ENCODE measurements at regions not wholly inside any gene's neighbourhood (a gene's known extent, or its start where the extent isn't known, plus 50 kb on each side); places are given as distances from the start of the nearest gene placed in this dataset.

DNA sequence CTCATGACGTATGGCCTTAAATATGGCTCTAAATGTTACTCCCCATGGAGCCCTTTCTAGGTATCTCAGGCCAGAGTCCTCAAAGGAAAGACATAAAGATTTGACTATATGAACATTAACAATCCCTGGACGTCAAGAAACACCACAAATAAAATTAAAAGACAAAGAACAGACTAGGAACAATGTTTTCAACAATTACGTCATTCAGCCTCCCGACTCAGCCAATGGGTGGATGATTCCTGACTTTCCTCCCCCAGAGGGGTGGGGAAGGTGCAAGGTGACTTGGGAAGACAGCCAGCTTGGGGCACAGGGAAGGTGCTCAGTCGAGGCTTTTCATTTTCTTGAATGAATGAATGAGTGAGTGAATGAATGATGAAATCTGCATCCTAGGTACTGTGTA lies 157.4 kb downstream of the TFAP2C start:
- Mint-ChIP-seq H3K4me3 (no peak overlapping the region), H3K27ac (no peak overlapping the region), H3K4me1 (ENCODE audit: low read depth in 2 of 2) (no peaks in the 10 kb centered on the region), H3K36me3 (ENCODE audit: insufficient read depth) (no peaks in the 10 kb centered on the region), H3K9me3 (peaks cover 0 to 2% of the 10 kb centered on the region in 2 donors), H3K27me3 (peaks cover 10 to 11% of the 10 kb centered on the region in 2 donors)
- no peak for DNase-seq
- no peak for ATAC-seq (replicated peaks)

DNA sequence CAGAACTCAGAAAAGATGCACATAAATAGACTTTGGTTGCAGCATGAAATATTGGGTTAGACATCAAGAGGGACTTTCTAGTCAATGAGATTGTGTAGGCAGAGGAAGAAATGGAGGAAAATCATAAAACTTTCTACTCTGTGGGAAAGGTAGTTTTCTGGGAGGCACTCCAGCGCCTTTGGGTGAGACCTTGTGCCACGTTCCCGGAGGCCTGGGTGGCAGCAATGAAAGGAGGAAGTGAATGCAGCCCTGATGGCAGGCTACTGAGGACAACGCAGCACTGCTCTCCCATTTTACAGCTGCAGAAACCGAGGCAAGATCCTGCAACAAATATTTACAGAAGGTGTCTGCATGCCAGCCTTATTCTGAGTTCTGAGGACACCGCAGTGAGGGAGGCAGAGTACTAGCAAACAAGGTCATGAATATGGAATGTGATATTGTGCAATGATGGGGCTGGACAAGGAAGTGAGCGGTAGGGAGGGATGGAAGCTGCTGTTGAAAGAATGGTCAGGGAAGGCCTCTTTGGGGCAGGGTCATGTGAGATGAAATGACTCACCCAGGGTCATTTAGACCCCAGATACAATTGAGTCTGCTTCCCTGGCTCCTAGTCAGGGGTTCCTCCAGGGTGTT lies 159.1 kb downstream of the TFAP2C start:
- no peaks in the 10 kb centered on the region for H3K9me3 Mint-ChIP-seq
- DNase-seq (no peak), ATAC-seq (replicated peaks) (no peak)
- no peak overlapping the region for H3K4me3 Mint-ChIP-seq
- peaks cover 0 to 6% of the 10 kb centered on the region in 2 donors for H3K27me3 Mint-ChIP-seq
- H3K36me3 Mint-ChIP-seq (ENCODE audit: insufficient read depth), result no peaks in the 10 kb centered on the region
- no peak overlapping the region for H3K27ac Mint-ChIP-seq
- no peaks in the 10 kb centered on the region for H3K4me1 Mint-ChIP-seq (ENCODE audit: low read depth in 2 of 2)

DNA sequence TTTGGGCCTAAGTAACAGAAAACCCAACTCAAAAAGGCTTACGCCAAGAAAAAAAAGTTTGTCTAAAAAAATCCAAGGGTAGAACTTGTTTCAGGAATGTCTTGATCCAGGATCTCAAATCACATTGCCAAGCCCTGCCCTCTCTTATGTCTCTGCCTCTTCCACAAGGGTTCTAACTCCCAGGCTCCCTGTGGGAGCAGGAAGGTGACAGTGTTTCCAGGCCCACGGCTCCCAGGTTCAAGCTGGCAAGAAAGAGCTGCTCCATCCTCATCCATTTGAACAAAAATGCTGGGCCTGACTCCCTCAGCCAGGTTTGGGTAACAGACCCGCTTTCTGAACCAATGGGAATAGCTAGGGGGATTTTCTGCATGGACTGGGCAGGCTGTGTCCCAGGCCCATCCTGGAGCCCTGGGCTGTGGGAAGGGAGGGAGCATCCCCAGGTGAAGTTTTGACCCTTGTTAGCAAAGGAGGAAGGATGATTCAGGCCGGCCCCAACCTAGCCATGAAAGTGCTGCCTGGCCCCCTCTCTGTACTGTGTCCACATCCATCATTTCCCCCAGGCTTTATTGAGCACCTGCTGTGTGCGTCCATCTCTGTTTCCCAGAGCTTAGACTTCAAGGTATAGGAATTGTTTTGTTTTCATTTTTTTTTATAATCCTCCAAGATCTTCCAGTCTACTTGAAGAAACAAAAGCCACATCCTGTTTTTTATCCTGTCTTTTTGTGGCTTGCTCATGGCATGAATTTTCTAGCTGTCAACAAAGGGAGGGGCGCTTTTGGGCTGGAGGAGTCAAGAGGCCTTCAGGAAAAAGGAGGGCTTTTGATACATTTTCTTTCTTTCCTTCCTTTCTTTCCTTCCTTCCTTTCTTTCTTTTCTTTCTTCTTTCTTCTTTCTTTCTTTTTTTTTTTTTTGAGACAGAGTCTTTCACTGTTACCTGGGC lies 159.8 kb downstream of the TFAP2C start:
- no peak overlapping the region for H3K27ac Mint-ChIP-seq
- no peaks in the 10 kb centered on the region for H3K4me1 Mint-ChIP-seq (ENCODE audit: low read depth in 2 of 2)
- H3K36me3 Mint-ChIP-seq (ENCODE audit: insufficient read depth), result no peaks in the 10 kb centered on the region
- peaks cover 0 to 6% of the 10 kb centered on the region in 2 donors for H3K27me3 Mint-ChIP-seq
- no peaks in the 10 kb centered on the region for H3K9me3 Mint-ChIP-seq
- no peak overlapping the region for H3K4me3 Mint-ChIP-seq
- no peak for ATAC-seq (replicated peaks)
- no peak for DNase-seq

DNA sequence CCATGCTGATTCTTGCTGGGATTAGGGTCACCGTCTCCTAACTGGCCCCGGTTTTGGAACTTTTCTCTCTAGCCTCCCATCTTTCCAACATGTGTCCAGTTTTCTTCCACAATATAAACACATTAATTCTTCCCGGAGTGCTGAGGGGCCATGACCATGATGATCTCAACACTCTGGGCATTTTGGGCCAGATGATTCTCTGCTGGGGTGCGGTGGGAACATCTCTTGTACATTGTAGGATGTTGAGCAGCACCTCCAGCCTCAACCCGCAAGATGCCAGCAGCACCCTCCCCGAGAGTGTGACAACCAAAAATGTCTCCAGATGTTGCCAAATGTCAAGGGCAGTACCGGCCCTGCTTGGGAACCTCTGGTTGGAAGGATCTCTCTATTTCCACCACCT lies 164.8 kb downstream of the TFAP2C start:
- H3K27me3 Mint-ChIP-seq, result peaks cover 6 to 7% of the 10 kb centered on the region in 2 donors
- H3K27ac Mint-ChIP-seq, result no peak overlapping the region

DNA sequence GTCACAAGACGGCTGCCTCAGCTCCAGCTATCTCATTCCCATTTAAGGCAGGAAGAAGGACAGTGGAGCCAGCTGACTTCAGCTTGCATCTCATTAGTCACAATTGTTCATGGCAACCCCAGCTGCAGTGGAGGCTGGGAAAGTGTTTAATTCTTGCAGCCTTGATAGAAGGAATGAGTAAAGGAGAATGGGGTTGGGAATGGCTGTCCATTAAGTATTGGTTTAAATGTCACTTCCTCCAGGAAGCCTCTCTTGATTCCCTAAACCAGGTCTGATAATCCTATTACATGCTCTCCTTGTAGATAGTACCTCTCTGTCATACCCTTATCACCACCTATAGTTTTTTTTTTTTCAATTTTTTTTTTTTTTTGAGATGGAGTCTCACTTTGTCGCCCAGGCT lies 166.4 kb downstream of the TFAP2C start:
- H3K4me3 Mint-ChIP-seq, result no peak overlapping the region
- H3K9me3 Mint-ChIP-seq, result peaks cover 5 to 10% of the 10 kb centered on the region in 2 donors
- no peak for ATAC-seq (replicated peaks)

More for the DNA sequence above, 164.8 kb downstream of the TFAP2C start:
- no peak for DNase-seq
- no peaks in the 10 kb centered on the region for H3K4me1 Mint-ChIP-seq (ENCODE audit: low read depth in 2 of 2)
- peaks cover 4 to 10% of the 10 kb centered on the region in 2 donors for H3K9me3 Mint-ChIP-seq
- no peak for ATAC-seq (replicated peaks)
- no peaks in the 10 kb centered on the region for H3K36me3 Mint-ChIP-seq (ENCODE audit: insufficient read depth)
- no peak overlapping the region for H3K4me3 Mint-ChIP-seq

DNA sequence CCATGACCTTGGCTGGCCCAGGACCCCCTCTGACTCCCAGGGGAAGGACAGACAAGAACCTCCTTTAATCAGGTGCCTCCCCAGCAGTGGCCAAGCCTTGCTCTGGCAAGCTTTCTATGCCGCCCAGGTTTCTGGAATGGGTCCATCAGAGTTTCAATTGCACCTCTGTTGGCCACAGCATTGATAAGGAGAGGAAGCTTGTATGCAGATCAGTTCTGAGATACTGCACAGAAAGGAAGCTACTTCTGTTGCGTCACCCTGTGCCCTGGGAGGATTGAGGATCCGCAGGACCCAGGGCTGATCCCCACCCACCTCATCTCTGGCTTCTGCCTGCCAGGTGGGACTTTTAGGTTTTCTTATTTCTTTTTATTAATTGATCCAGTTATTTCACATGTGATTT lies 167.2 kb downstream of the TFAP2C start:
- peaks cover 7 to 10% of the 10 kb centered on the region in 2 donors for H3K27me3 Mint-ChIP-seq
- no peaks in the 10 kb centered on the region for H3K4me1 Mint-ChIP-seq (ENCODE audit: low read depth in 2 of 2)
- H3K27ac Mint-ChIP-seq, result no peak overlapping the region
- H3K9me3 Mint-ChIP-seq, result peaks cover 5 to 10% of the 10 kb centered on the region in 2 donors
- H3K4me3 Mint-ChIP-seq, result no peak overlapping the region
- H3K36me3 Mint-ChIP-seq (ENCODE audit: insufficient read depth), result no peaks in the 10 kb centered on the region
- ATAC-seq (replicated peaks), result no peak
- DNase-seq, result no peak

More for the DNA sequence above, 166.4 kb downstream of the TFAP2C start:
- H3K27ac Mint-ChIP-seq, result no peak overlapping the region
- peaks cover 4 to 7% of the 10 kb centered on the region in 2 donors for H3K27me3 Mint-ChIP-seq
- no peaks in the 10 kb centered on the region for H3K36me3 Mint-ChIP-seq (ENCODE audit: insufficient read depth)
- H3K4me1 Mint-ChIP-seq (ENCODE audit: low read depth in 2 of 2), result no peaks in the 10 kb centered on the region
- DNase-seq, result no peak

DNA sequence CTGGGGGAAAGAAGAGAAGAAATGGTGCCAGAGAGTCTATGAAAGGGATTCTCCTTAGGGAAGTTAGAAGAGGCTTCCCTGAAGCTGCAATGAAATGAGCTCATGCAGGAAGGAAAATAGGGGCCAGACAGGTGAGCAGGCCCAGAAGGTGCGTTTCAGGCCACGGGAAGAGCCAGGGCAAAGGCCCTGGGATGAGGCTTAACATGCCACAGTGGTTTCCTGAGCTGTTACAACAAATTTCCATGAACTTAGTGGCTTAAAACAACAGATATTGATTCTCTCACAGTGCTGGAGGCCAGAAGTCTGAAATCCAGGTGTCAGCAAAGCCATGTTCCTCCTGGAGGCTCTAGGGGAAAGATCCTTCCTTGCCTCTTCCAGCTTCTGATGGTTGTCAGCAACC lies 167.9 kb downstream of the TFAP2C start:
- Mint-ChIP-seq H3K4me3 (no peak overlapping the region), H3K4me1 (ENCODE audit: low read depth in 2 of 2) (no peaks in the 10 kb centered on the region), H3K27me3 (peaks cover 7 to 10% of the 10 kb centered on the region in 2 donors), H3K36me3 (ENCODE audit: insufficient read depth) (no peaks in the 10 kb centered on the region), H3K27ac (no peak overlapping the region), H3K9me3 (peaks cover 5 to 10% of the 10 kb centered on the region in 2 donors)
- DNase-seq, result no peak
- ATAC-seq (replicated peaks), result no peak

DNA sequence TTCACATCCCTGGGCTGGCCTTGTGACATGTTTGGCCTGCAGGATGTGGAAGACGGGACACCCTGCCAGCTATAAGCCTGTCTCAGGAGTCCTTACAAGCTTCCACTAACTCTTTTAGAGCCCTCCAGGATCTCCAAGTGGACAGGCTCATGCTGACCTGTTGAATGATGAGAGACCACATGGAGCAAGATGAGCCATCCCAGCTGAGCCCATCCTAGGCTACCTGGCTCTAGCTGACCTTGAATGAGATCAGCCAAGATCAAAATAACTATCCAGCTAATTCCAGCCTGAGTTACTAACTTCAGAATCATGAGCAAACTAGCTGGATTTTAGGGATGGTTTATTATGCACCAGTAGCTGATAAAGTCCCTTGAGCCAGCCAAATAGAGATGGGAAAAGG lies 169.5 kb downstream of the TFAP2C start:
- peaks cover 5 to 10% of the 10 kb centered on the region in 2 donors for H3K9me3 Mint-ChIP-seq
- DNase-seq, result no peak
- H3K36me3 Mint-ChIP-seq (ENCODE audit: insufficient read depth), result no peaks in the 10 kb centered on the region
- H3K27me3 Mint-ChIP-seq, result peaks cover 7 to 10% of the 10 kb centered on the region in 2 donors
- H3K27ac Mint-ChIP-seq, result no peak overlapping the region
- H3K4me1 Mint-ChIP-seq (ENCODE audit: low read depth in 2 of 2), result no peaks in the 10 kb centered on the region
- no peak for ATAC-seq (replicated peaks)
- H3K4me3 Mint-ChIP-seq, result no peak overlapping the region

DNA sequence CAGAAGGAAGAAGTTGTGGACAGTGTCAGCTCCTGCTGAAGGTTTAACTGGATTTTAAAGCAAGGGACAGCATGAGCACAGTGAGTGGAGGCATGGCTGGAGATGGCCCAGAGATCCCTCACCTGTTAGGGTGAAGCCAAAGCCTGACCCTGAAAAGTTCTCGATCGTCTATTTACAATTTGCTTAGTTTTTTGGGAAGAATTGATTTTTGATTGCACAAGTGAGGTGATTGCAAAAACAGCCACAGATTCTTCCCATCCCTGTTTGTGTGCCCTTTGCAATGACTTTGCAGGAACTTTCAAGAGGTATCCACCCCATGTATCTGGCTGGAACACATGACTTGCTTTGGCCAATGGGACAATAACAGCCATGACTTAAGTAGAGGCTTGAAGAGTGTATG lies 170.1 kb downstream of the TFAP2C start:
- Mint-ChIP-seq H3K9me3 (peaks cover 5 to 10% of the 10 kb centered on the region in 2 donors), H3K27ac (no peak overlapping the region), H3K4me3 (no peak overlapping the region), H3K4me1 (ENCODE audit: low read depth in 2 of 2) (no peaks in the 10 kb centered on the region), H3K36me3 (ENCODE audit: insufficient read depth) (no peaks in the 10 kb centered on the region), H3K27me3 (peaks cover 7 to 10% of the 10 kb centered on the region in 2 donors)
- no peak for ATAC-seq (replicated peaks)
- no peak for DNase-seq

DNA sequence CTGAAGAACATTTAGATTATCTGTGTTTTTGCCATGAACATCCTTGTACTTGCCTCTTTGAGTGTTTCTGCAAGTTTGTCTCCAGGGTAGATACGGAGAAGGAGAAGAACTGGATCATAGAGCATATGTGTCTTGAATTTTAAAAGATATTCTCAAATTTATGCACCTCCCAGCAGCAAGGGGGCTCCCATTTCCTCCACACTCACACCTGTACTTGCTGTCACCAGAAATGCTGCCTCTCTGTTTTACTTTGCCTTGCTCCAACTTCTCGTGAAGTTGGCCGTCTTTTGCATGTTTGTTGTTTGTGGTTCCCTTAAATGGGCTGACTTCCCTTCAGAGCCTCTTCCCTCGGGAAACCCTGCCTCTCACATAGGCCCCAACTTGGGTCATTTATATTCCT lies 171.0 kb downstream of the TFAP2C start:
- Mint-ChIP-seq H3K4me1 (ENCODE audit: low read depth in 2 of 2) (no peaks in the 10 kb centered on the region), H3K36me3 (ENCODE audit: insufficient read depth) (no peaks in the 10 kb centered on the region), H3K9me3 (peaks cover 5 to 10% of the 10 kb centered on the region in 2 donors), H3K4me3 (no peak overlapping the region), H3K27ac (no peak overlapping the region), H3K27me3 (peaks cover 7 to 10% of the 10 kb centered on the region in 2 donors)
- ATAC-seq (replicated peaks), result no peak
- no peak for DNase-seq

DNA sequence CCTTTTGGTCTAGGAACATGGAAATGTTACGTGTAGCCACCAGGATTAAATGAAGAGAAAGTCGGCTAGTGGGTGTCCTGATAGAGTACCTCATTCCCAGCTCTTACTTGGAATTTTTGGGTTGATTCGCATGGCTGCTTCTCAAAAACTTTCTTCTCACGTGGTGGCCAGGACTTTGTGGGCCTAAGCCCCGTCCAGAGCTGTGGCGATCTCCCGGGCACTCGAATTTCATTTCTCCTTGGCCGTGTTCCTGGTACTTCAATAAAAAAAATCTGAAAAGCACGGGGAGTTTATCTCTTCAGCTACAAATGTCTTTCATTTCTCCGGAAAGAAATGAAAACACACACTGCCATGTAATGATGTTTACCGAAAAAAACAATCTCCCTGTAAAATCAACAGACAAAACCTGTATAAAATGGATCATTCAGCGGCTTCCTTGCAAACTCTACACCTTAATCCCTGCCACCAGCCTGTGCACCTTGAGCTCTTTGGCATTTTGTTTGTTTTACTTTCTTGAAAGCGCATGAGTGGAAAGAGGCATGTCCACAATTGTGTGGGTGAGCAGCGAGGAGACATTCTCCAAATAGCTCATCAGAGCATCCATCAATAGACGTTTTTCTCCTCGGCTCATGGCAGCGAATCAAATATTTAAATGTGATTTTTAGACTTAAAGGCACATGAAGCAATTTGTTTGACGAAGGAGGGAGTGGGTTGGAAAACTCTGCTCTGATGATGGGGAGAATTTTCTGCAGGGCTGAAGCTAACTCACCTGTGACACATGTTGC lies 173.1 kb downstream of the TFAP2C start:
- peaks cover 5 to 10% of the 10 kb centered on the region in 2 donors for H3K9me3 Mint-ChIP-seq
- no peaks in the 10 kb centered on the region for H3K4me1 Mint-ChIP-seq (ENCODE audit: low read depth in 2 of 2)
- H3K27ac Mint-ChIP-seq, result no peak overlapping the region
- H3K4me3 Mint-ChIP-seq, result no peak overlapping the region
- H3K27me3 Mint-ChIP-seq, result peaks cover 8 to 10% of the 10 kb centered on the region in 2 donors
- H3K36me3 Mint-ChIP-seq (ENCODE audit: insufficient read depth), result no peaks in the 10 kb centered on the region
- ATAC-seq (replicated peaks) (no peak), DNase-seq (no peak)

DNA sequence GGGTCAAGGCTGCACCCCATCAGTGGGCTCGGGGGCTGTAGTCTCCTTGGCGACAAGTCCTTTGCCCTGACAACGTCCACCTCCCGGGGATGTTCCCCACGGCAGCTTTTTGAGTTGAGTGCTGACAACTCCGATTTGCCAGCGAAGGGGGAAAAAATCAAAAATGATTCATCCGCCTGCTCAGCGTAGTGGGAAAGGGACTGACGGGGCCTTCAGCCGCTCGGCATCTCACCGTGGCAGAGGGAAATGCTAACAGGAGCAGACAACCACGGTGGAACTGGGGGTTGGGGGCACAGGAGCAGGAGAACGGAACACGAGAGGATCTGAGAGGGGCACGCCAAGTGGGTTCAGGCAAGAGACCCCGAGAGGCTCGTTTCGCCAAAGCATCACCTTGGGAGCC lies 173.7 kb downstream of the TFAP2C start:
- DNase-seq (no peak), ATAC-seq (replicated peaks) (no peak)
- H3K9me3 Mint-ChIP-seq, result peaks cover 5 to 9% of the 10 kb centered on the region in 2 donors
- no peak overlapping the region for H3K27ac Mint-ChIP-seq
- H3K4me1 Mint-ChIP-seq (ENCODE audit: low read depth in 2 of 2), result no peaks in the 10 kb centered on the region
- peaks cover 13% of the 10 kb centered on the region in 2 donors for H3K27me3 Mint-ChIP-seq
- no peaks in the 10 kb centered on the region for H3K36me3 Mint-ChIP-seq (ENCODE audit: insufficient read depth)
- H3K4me3 Mint-ChIP-seq, result no peak overlapping the region

DNA sequence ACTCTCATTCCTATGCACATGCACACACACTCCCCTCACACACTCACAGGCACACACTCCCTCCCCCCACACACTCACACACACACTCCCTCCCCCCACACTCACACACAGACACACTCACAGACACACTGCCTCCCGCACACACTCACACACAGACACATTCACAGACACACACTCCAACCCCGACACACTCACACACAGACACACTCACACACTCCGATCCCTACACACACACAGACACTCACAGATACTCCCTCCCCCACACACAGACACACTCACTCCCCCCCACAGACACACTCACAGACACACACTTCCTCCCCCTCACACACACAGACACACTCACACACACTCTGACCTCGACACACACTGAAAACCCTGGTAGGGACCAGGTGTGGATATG lies 176.2 kb downstream of the TFAP2C start:
- Mint-ChIP-seq H3K4me1 (ENCODE audit: low read depth in 2 of 2) (no peaks in the 10 kb centered on the region), H3K9me3 (no peaks in the 10 kb centered on the region), H3K27ac (no peak overlapping the region), H3K4me3 (no peak overlapping the region), H3K27me3 (peaks cover 19 to 22% of the 10 kb centered on the region in 2 donors), H3K36me3 (ENCODE audit: insufficient read depth) (no peaks in the 10 kb centered on the region)
- no peak for ATAC-seq (replicated peaks)
- no peak for DNase-seq
